GM12878 (cell line): ENCODE measurements at regions not wholly inside any gene's neighbourhood (a gene's known extent, or its start where the extent isn't known, plus 50 kb on each side); places are given as distances from the start of the nearest gene placed in this dataset.

Source experiments
- BRCA1 ChIP-seq: IDR thresholded peaks from 2 replicates; pipeline ENCODE4 v1.6.1; 2011; ENCODE audit warnings: low read depth, low read length, improper control_type of control experiment
- NFXL1 ChIP-seq: fragments of 450-650 bp; IDR thresholded peaks from 2 replicates; pipeline ENCODE4 v1.6.1; 2017; ENCODE audit warnings: antibody characterized with exemption, mild to moderate bottlenecking, borderline replicate concordance
- POLR2AphosphoS2 ChIP-seq: IDR thresholded peaks from 2 replicates; pipeline ENCODE4 v1.6.1; 2011; ENCODE audit warnings: low read depth, mild to moderate bottlenecking, low read length, improper control_type of control experiment, moderate library complexity
- PRDM15 ChIP-seq: fragments of 450-650 bp; formaldehyde crosslinking; IDR thresholded peaks from 2 replicates; pipeline ENCODE4 v1.4.0; 2020; ENCODE audit warnings: mild to moderate bottlenecking, moderate library complexity
- SMAD1 ChIP-seq: fragments of 450-650 bp; IDR thresholded peaks from 2 replicates; pipeline ENCODE4 v1.6.1; 2018; ENCODE audit warnings: mild to moderate bottlenecking, low read depth; ENCODE audit not compliant: partially characterized antibody
- SUZ12 ChIP-seq: fragments of 200-600 bp; sonication (generic); IDR thresholded peaks from one replicate; pipeline ENCODE4 v1.6.1; 2018; ENCODE audit warnings: antibody characterized with exemption, mild to moderate bottlenecking; ENCODE audit not compliant: unreplicated experiment
- TAF1 ChIP-seq: IDR thresholded peaks from 2 replicates; pipeline ENCODE4 v1.6.1; 2011; ENCODE audit warnings: mild to moderate bottlenecking, low read depth, low read length, borderline replicate concordance
- ZNF384 ChIP-seq: IDR thresholded peaks from 2 replicates; pipeline ENCODE4 v1.6.1; 2012; ENCODE audit warnings: low read depth, mild to moderate bottlenecking, low read length, improper control_type of control experiment, borderline replicate concordance

- no peak for TF ChIP-seq BRCA1
- no peak for TF ChIP-seq SUZ12
- no peak for TF ChIP-seq SMAD1
- no peak for TF ChIP-seq POLR2AphosphoS2
- TF ChIP-seq PRDM15, result no peak
- no peak for TF ChIP-seq ZNF384
- TF ChIP-seq TAF1, result no peak
- TF ChIP-seq NFXL1, result no peak
These were observed 266.5 kb upstream of the KLF4 start for GRCh38 chr9:107756091-107756490.
